ENCODE measurements at regions not wholly inside any gene's neighbourhood (a gene's known extent, or its start where the extent isn't known, plus 50 kb on each side); places are given as distances from the start of the nearest gene placed in this dataset.

GRCh38 chr7:97271619-97272018, 154.1 kb downstream of the SDHAF3 start:
- TF ChIP-seq, protein P1, sequence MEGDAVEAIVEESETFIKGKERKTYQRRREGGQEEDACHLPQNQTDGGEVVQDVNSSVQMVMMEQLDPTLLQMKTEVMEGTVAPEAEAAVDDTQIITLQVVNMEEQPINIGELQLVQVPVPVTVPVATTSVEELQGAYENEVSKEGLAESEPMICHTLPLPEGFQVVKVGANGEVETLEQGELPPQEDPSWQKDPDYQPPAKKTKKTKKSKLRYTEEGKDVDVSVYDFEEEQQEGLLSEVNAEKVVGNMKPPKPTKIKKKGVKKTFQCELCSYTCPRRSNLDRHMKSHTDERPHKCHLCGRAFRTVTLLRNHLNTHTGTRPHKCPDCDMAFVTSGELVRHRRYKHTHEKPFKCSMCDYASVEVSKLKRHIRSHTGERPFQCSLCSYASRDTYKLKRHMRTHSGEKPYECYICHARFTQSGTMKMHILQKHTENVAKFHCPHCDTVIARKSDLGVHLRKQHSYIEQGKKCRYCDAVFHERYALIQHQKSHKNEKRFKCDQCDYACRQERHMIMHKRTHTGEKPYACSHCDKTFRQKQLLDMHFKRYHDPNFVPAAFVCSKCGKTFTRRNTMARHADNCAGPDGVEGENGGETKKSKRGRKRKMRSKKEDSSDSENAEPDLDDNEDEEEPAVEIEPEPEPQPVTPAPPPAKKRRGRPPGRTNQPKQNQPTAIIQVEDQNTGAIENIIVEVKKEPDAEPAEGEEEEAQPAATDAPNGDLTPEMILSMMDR (IDR thresholded peaks at IDR 0.05; ENCODE audit: low read length): no peak
- TF ChIP-seq EZH2 (optimal IDR thresholded peaks at IDR 0.05; ENCODE audit: low read depth, low read length): no peak

Measured in MM.1S (cell line).